ENCODE measurements at regions not wholly inside any gene's neighbourhood (a gene's known extent, or its start where the extent isn't known, plus 50 kb on each side); places are given as distances from the start of the nearest gene placed in this dataset.

- ChIA-PET POLR2A (no interaction called here), CTCF (no interaction called here)
- TF ChIP-seq CTCF (IDR thresholded peaks at IDR 0.05; ENCODE audit: insufficient read depth, low read length, missing control alignments): no peak
- no peak overlapping the region for H3K4me3 ChIP-seq (ENCODE audit: low read depth, low read length)
- no peak for DNase-seq (ENCODE audit: low read depth, low spot score)
These were observed 308.9 kb upstream of the ATP5MC3 start for GRCh38 chr2:175490360-175490791.

- no peak for DNase-seq (ENCODE audit: low read depth, low spot score)
- no peak for TF ChIP-seq CTCF (IDR thresholded peaks at IDR 0.05; ENCODE audit: insufficient read depth, low read length, missing control alignments)
- ChIA-PET POLR2A (no interaction called here), CTCF (no interaction called here)
- no peak overlapping the region for H3K4me3 ChIP-seq (ENCODE audit: low read depth, low read length)
These were observed 296.7 kb upstream of the ATP5MC3 start for GRCh38 chr2:175478096-175478768.

GRCh38 chr2:175476948-175477347, 295.4 kb upstream of the ATP5MC3 start:
- no peak overlapping the region for H3K4me3 ChIP-seq (ENCODE audit: low read depth, low read length)
- no peak for DNase-seq (ENCODE audit: low read depth, low spot score)
- ChIA-PET CTCF (no interaction called here), POLR2A (no interaction called here)
- TF ChIP-seq CTCF (IDR thresholded peaks at IDR 0.05; ENCODE audit: insufficient read depth, low read length, missing control alignments): no peak

GRCh38 chr2:175476374-175476773, 294.9 kb upstream of the ATP5MC3 start:
- ChIA-PET CTCF (no interaction called here), POLR2A (no interaction called here)
- no peak for DNase-seq (ENCODE audit: low read depth, low spot score)
- TF ChIP-seq CTCF (IDR thresholded peaks at IDR 0.05; ENCODE audit: insufficient read depth, low read length, missing control alignments): no peak
- H3K4me3 ChIP-seq (ENCODE audit: low read depth, low read length): no peak overlapping the region

- CTCF ChIA-PET: interaction anchor here (0.7 kb wide), 1 partner anchor 60 kb away, joined by 3 read pairs; no protein-coding TSS in a partner anchor
- no peak for TF ChIP-seq CTCF (IDR thresholded peaks at IDR 0.05; ENCODE audit: insufficient read depth, low read length, missing control alignments)
- no peak for DNase-seq (ENCODE audit: low read depth, low spot score)
These were observed 293.6 kb upstream of the ATP5MC3 start for GRCh38 chr2:175475130-175475529.

GRCh38 chr2:175468431-175469098, 287.1 kb upstream of the ATP5MC3 start:
- CTCF ChIA-PET: no interaction called here
- no peak for DNase-seq (ENCODE audit: low read depth, low spot score)
- POLR2A ChIA-PET: no interaction called here
- H3K4me3 ChIP-seq (ENCODE audit: low read depth, low read length): no peak overlapping the region
- no peak for TF ChIP-seq CTCF (IDR thresholded peaks at IDR 0.05; ENCODE audit: insufficient read depth, low read length, missing control alignments)

More at GRCh38 chr2:175475130-175475529, 293.6 kb upstream of the ATP5MC3 start:
- no peak overlapping the region for H3K4me3 ChIP-seq (ENCODE audit: low read depth, low read length)
- POLR2A ChIA-PET: no interaction called here

All from AG04449 (cell line).